GM21786 (cell line): ENCODE measurements at regions not wholly inside any gene's neighbourhood (a gene's known extent, or its start where the extent isn't known, plus 50 kb on each side); places are given as distances from the start of the nearest gene placed in this dataset.

ENCODE experiments used
- ATAC-seq: cut with Tn5 transposase; IDR thresholded peaks from one replicate; pipeline ENCODE4 v1.9.1; 2021; ENCODE audit not compliant: unreplicated experiment

GRCh38 chr16:79748629-79749028 is 148.1 kb upstream of the MAF start:
- no peak for ATAC-seq

DNA sequence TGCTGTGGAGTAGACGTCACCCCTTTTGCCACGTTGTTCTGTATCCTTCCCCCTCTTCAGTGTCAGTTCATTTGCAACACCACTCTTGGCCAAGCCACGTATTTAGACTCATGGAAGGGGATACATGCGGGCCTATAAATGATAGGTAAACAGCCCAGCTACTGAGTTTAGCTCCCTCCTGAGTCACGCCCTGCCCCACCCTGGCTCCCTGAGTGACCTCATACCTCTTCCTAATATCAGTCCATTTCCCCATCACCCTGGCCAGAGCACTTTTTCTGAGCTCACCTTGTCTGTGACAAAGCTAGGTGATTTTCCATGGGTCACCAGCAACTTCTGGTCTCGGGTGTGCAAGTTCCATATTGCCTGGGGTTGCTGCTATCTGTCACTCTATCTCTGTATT is 147.2 kb upstream of the MAF start:
- no peak for ATAC-seq

GRCh38 chr16:79740252-79740651 is 139.7 kb upstream of the MAF start:
- no peak for ATAC-seq

DNA sequence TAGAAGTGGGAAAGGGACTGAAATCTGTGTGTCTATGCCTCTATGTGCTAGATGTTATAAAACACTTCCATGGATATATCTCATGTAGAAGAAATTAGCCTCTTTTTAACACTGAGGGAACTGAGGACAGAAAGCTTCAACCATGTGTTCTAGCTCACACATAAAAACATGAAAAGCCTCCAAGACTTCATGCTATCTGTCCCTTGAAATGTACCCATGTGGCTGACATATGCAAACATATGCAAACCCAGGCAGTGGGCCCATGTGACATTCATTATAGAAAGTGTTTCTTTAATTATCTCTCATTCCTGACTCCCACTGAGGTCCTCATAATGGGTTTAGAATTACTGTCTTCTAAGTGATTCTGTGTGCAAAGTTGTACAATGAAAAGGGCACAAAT is 134.7 kb upstream of the MAF start:
- no peak for ATAC-seq

- ATAC-seq = no peak
Measured at GRCh38 chr16:79734721-79735120, 134.2 kb upstream of the MAF start.

DNA sequence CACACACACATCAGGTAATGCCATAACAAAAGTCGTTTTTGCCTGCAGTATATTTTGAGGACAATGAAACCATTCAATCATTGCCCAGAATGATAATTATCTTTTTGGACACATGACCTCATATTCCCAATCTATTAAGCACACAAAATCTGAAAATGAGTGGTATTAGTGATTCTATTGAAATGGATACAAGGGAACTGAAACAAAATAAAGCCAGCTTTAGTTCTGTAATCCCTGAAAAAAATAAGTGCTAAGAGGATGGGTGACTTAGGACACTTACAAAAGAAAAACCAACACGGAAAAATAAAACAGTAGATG is 128.3 kb upstream of the MAF start:
- no peak for ATAC-seq

- ATAC-seq = no peak
Measured at GRCh38 chr16:79728048-79728922, 127.7 kb upstream of the MAF start.

DNA sequence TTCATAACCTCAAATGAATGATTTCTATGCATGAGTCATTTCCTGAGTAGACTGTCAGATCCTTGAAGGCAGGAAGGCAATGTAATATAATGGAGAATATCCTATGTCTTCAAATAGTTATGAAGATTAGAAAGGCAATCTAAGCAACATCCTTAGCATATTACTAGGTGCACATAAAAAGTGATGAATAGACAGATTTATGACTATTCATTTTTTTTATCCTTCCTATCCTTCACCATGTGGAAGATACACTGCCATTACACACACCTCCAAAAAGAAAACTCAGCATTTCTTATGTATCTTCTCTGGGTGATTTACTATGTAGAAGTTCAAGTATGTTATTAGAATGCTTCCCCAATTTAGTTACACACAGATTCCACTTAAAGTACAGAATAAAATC is 126.4 kb upstream of the MAF start:
- ATAC-seq = no peak

GRCh38 chr16:79725051-79725450 is 124.5 kb upstream of the MAF start:
- no peak for ATAC-seq

- no peak for ATAC-seq
Measured at GRCh38 chr16:79723583-79724168, 123.1 kb upstream of the MAF start.

GRCh38 chr16:79721270-79721669 is 120.7 kb upstream of the MAF start:
- ATAC-seq = no peak

GRCh38 chr16:79717333-79718137 is 117.0 kb upstream of the MAF start:
- no peak for ATAC-seq

GRCh38 chr16:79716645-79717332 is 116.3 kb upstream of the MAF start:
- ATAC-seq = no peak

DNA sequence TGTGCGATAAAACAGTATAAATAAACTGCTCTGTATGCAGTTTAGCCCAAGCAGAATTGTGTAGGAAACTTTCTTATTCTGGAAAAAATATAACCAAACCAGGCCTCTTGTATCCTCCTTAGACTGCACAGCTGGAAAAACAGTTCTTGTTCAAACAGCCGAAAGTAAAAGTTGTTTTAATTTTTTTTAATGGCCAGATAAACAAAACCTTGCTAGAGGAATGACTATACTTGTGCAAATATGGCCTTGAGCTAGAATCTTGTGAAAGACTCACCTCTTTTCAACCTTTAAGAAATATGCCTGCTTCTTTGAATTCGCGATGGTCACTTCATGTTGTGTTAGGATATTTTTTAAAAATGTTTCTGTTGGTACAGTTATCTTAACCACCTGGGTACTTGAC is 114.5 kb upstream of the MAF start:
- no peak for ATAC-seq

GRCh38 chr16:79714440-79714839 is 113.9 kb upstream of the MAF start:
- no peak for ATAC-seq

DNA sequence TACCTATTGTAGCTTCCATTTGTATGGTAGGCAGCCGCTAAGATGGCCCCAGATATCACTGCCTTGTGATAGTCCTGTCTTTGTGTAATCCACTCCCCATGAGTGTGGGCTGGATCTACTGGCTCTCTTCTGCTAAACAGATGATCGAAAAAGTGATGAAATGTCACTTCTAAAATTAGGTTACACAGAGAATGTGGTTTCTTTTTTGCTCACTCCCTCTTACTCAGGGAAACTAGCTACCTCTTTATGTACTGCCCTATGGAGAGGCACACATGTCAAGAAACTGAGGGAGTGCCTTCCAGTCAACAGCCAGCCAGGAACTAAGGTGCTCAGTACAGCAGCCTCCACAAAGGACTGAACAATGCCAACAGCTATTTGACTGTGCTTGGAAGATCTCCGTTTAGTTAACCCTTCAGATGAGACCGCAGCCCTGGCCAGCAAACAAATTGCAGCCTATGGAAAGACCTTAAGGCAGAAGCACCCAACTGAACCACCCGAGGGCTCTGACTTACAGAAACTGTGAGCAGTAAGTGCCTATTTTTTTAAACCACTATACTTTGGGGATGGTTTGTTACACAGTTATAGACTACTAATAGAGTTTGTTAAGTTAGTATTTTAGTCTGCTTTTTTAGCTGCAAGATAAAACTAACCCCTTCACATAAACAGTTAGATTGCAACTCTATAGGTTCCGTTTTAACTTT is 113.2 kb upstream of the MAF start:
- ATAC-seq = no peak

DNA sequence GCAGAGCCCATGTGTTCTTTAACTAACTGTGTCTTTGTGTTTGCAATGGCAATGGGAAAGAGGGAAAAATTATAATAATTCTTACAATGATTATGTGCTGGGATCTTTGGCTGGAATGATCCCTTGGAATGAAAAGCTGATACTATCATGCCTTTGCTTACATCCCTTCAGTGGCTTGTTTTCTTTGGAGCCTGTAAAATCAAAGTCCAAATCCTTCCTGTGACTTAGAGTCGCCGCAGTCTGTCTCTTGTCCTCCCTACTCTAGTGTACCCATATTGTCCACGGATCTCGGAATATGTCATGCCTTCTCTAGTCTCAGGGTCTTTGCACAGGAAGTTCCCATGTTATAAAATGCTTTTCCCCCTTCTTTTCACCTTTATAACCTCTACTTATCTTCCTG is 111.7 kb upstream of the MAF start:
- ATAC-seq = no peak

GRCh38 chr16:79707876-79708275 is 107.3 kb upstream of the MAF start:
- no peak for ATAC-seq

- ATAC-seq = no peak
Measured at GRCh38 chr16:79703066-79703465, 102.5 kb upstream of the MAF start.

DNA sequence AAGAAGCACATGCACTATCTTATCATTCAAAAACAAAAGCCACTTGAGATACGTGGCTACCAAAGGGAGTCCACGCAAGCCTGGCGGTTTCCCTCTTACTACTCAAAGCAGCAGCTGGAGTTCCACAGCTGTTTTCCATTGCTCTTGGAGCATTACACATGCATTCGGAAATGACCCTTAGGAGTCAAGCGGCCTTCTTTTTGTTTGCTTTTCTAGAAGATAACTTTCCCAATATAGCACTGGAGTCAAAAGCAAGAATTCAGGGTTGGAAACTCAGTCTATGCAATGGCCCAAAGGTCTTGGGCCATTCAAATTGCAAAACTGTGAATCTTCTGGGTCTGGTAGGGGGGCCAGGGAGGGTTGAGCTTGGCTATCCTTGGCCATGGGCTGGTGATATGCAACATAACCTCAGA is 97.8 kb upstream of the MAF start:
- ATAC-seq = no peak

GRCh38 chr16:79697562-79698112 is 97.1 kb upstream of the MAF start:
- no peak for ATAC-seq
